ENCODE measurements at regions not wholly inside any gene's neighbourhood (a gene's known extent, or its start where the extent isn't known, plus 50 kb on each side); places are given as distances from the start of the nearest gene placed in this dataset.
A peak's percentile ranks its signal among the peaks of the same experiment; 100 is the strongest.
"Not testable (repeated sequence)": the region's sequence is repeated elsewhere in the genome, so short reads cannot be mapped to it uniquely, and the experiment has no call there.

- DNase-seq: not testable (repeated sequence)
These were observed 373.1 kb downstream of the CDH10 start for GRCh38 chr5:24271702-24272118.

GRCh38 chr5:24272741-24273140, 372.0 kb downstream of the CDH10 start:
- no peak for DNase-seq

- DNase-seq: no peak
These were observed 364.6 kb downstream of the CDH10 start for GRCh38 chr5:24280215-24280614.

- no peak for DNase-seq
These were observed 363.0 kb downstream of the CDH10 start for GRCh38 chr5:24281818-24282217.

GRCh38 chr5:24289582-24290335, 355.0 kb downstream of the CDH10 start:
- DNase-seq: no peak

- no peak for DNase-seq
These were observed 354.2 kb downstream of the CDH10 start for GRCh38 chr5:24290536-24290935.

GRCh38 chr5:24291916-24292315, 352.9 kb downstream of the CDH10 start:
- DNase-seq: no peak

- DNase-seq: no peak
These were observed 350.4 kb downstream of the CDH10 start for GRCh38 chr5:24294333-24294732.

GRCh38 chr5:24314106-24314505, 330.7 kb downstream of the CDH10 start:
- no peak for DNase-seq

GRCh38 chr5:24320643-24321042, 324.1 kb downstream of the CDH10 start:
- DNase-seq: no peak

GRCh38 chr5:24325306-24325832, 319.4 kb downstream of the CDH10 start:
- no peak for DNase-seq

- no peak for DNase-seq
These were observed 313.2 kb downstream of the CDH10 start for GRCh38 chr5:24331531-24331930.

- no peak for DNase-seq
These were observed 297.6 kb downstream of the CDH10 start for GRCh38 chr5:24347158-24347557.

GRCh38 chr5:24351285-24351684, 293.5 kb downstream of the CDH10 start:
- no peak for DNase-seq

GRCh38 chr5:24353016-24353415, 291.8 kb downstream of the CDH10 start:
- no peak for DNase-seq

GRCh38 chr5:24353611-24354010, 291.2 kb downstream of the CDH10 start:
- peak; percentile 91 for DNase-seq

GRCh38 chr5:24363789-24364481, 280.8 kb downstream of the CDH10 start:
- DNase-seq: peak; percentile 64

- peak; percentile 32 for DNase-seq
These were observed 280.1 kb downstream of the CDH10 start for GRCh38 chr5:24364711-24365110.

- no peak for DNase-seq
These were observed 279.4 kb downstream of the CDH10 start for GRCh38 chr5:24365406-24365805.

GRCh38 chr5:24367216-24367615, 277.6 kb downstream of the CDH10 start:
- DNase-seq: no peak

GRCh38 chr5:24368115-24368514, 276.7 kb downstream of the CDH10 start:
- DNase-seq: no peak

GRCh38 chr5:24376210-24376609, 268.6 kb downstream of the CDH10 start:
- no peak for DNase-seq

GRCh38 chr5:24376616-24377015, 268.2 kb downstream of the CDH10 start:
- no peak for DNase-seq

GRCh38 chr5:24381861-24382489, 262.8 kb downstream of the CDH10 start:
- DNase-seq: no peak
